PC-3 (cell line): ENCODE measurements at regions not wholly inside any gene's neighbourhood (a gene's known extent, or its start where the extent isn't known, plus 50 kb on each side); places are given as distances from the start of the nearest gene placed in this dataset.

Source experiments
- ATAC-seq: fragments of 200-7000 bp; cut with Tn5 transposase; 2 replicates; pipeline ENCODE4 v1.9.1; 2020; ENCODE audit warnings: mild to moderate bottlenecking, moderate library complexity
- BruUV-seq: library from RNA; stranded (reverse); fragments of 400-500 nt; replicated peaks from 2 replicates; lab custom pipeline; 2021; lab: Mats Ljungman, UMichigan
- CTCF ChIA-PET: fragments of 300-600 bp; sonication (Branson Sonifier 250); formaldehyde crosslinking; loops from one replicate; lab custom pipeline; 2022; ENCODE audit warnings: antibody characterized with exemption; lab: Charles Lee
- POLR2A ChIA-PET: fragments of 300-600 bp; sonication (Branson Sonifier 250); formaldehyde crosslinking; loops from one replicate; lab custom pipeline; 2022; ENCODE audit warnings: antibody characterized with exemption; ENCODE audit not compliant: unreplicated experiment; lab: Charles Lee
- DNase-seq: peaks from one replicate; pipeline ENCODE4 v3.0.0-alpha.2; 2015
- H2AFZ ChIP-seq: fragments of 300-600 bp; sonication (generic); 2 replicates; pipeline ENCODE4 v1.6.0; 2016; ENCODE audit warnings: antibody characterized with exemption, low read length
- H3F3A ChIP-seq: fragments of 300-600 bp; sonication (generic); one replicate; pipeline ENCODE4 v1.6.0; 2017; ENCODE audit warnings: antibody characterized with exemption, low read length, control low read depth, mild to moderate bottlenecking; ENCODE audit not compliant: unreplicated experiment
- H3K27ac ChIP-seq: fragments of 300-600 bp; sonication (generic); 2 replicates; pipeline ENCODE4 v1.5.1; 2016; ENCODE audit warnings: mild to moderate bottlenecking, low read length
- H3K27me3 ChIP-seq: fragments of 300-600 bp; sonication (generic); 2 replicates; pipeline ENCODE4 v1.6.1; 2016; ENCODE audit warnings: low read length, mixed read lengths
- H3K36me3 ChIP-seq: fragments of 300-600 bp; sonication (generic); 2 replicates; pipeline ENCODE4 v1.6.1; 2016; ENCODE audit warnings: low read depth, mixed run types, low read length, mixed read lengths
- H3K4me1 ChIP-seq: fragments of 300-600 bp; sonication (generic); 2 replicates; pipeline ENCODE4 v1.5.1; 2016; ENCODE audit warnings: low read length; ENCODE audit not compliant: insufficient read depth
- H3K4me2 ChIP-seq: fragments of 300-600 bp; sonication (generic); 2 replicates; pipeline ENCODE4 v1.6.0; 2016; ENCODE audit warnings: low read length
- H3K4me3 ChIP-seq: fragments of 300-600 bp; sonication (generic); 2 replicates; pipeline ENCODE4 v1.5.1; 2016; ENCODE audit warnings: mild to moderate bottlenecking, low read length, mixed read lengths
- H3K79me2 ChIP-seq: fragments of 300-600 bp; sonication (generic); 2 replicates; pipeline ENCODE4 v1.6.1; 2017; ENCODE audit warnings: low read length, mixed read lengths
- H3K9ac ChIP-seq: fragments of 300-600 bp; sonication (generic); 2 replicates; pipeline ENCODE4 v1.6.0; 2016; ENCODE audit warnings: mild to moderate bottlenecking, low read length
- H3K9me2 ChIP-seq: fragments of 300-600 bp; sonication (generic); replicated peaks from 2 replicates; pipeline ENCODE4 v1.6.1; 2016; ENCODE audit warnings: mixed run types, low read length, mixed read lengths
- H3K9me3 ChIP-seq: fragments of 300-600 bp; sonication (generic); 2 replicates; pipeline ENCODE4 v1.6.1; 2016; ENCODE audit warnings: low read length, mixed read lengths
- H4K20me1 ChIP-seq: fragments of 300-600 bp; sonication (generic); 2 replicates; pipeline ENCODE4 v1.6.1; 2016; ENCODE audit warnings: low read length, mixed read lengths
- EZH2 ChIP-seq: fragments of 300-600 bp; sonication (generic); IDR thresholded peaks from one replicate; pipeline ENCODE4 v1.6.1; 2017; ENCODE audit warnings: antibody characterized with exemption, mild to moderate bottlenecking, low read length; ENCODE audit not compliant: unreplicated experiment
- EZH2phosphoT487 ChIP-seq: fragments of 300-600 bp; sonication (generic); IDR thresholded peaks from 2 replicates; pipeline ENCODE4 v1.6.1; 2018; ENCODE audit warnings: mild to moderate bottlenecking, antibody characterized with exemption, low read length, borderline replicate concordance
- intact Hi-C: fragments of 100-400 bp; cut with micrococcal nuclease; formaldehyde crosslinking; loops from 2 replicates; pipeline ENCODE4 v1.9.0; 2023
- TF ChIP-seq, protein P1 (sequence below): fragments of 300-600 bp; sonication (generic); conservative IDR thresholded peaks from 2 replicates; pipeline ENCODE4 v1.5.1; 2017; ENCODE audit warnings: antibody characterized with exemption, low read depth, mild to moderate bottlenecking, low read length

DNA sequence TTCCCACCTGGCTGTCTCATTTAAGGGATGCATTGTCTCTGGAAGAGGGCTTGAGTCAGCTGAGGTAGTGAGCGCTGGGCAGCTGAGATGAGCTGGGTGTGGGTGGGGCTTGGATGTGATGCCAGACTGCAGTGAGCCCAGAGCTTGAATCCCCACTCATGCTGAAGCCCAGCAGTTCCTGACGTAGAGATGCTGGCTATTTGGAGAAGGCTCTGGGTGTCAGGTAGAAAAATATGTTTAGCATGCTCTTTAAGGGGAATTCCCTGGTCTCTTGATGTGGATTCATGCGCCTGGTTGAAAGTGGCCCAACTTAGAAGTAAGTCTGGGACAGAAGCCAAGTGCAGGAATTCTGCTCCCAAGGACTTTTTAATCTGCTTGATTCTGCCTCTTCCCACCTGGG lies 241.5 kb upstream of the IGFBP3 start:
- Histone ChIP-seq H3K9me3 (no peaks in the 10 kb centered on the region), H3K4me3 (no peak overlapping the region), H3F3A (no peaks in the 10 kb centered on the region), H3K4me2 (no peak overlapping the region), H3K79me2 (no peaks in the 10 kb centered on the region), H3K9me2 (no peaks in the 10 kb centered on the region), H3K27me3 (no peaks in the 10 kb centered on the region), H3K4me1 (peaks cover 11% of the 10 kb centered on the region; the same call in 1 of the 2 replicates), H2AFZ (no peak overlapping the region), H3K27ac (no peak overlapping the region), H3K36me3 (no peaks in the 10 kb centered on the region), H4K20me1 (no peaks in the 10 kb centered on the region), H3K9ac (no peak overlapping the region)
- intact Hi-C loops = no loop called here
- ChIA-PET POLR2A (no interaction called here), CTCF (no interaction called here)
- TF ChIP-seq EZH2phosphoT487 (no peak), EZH2 (no peak)
- TF ChIP-seq, protein P1, sequence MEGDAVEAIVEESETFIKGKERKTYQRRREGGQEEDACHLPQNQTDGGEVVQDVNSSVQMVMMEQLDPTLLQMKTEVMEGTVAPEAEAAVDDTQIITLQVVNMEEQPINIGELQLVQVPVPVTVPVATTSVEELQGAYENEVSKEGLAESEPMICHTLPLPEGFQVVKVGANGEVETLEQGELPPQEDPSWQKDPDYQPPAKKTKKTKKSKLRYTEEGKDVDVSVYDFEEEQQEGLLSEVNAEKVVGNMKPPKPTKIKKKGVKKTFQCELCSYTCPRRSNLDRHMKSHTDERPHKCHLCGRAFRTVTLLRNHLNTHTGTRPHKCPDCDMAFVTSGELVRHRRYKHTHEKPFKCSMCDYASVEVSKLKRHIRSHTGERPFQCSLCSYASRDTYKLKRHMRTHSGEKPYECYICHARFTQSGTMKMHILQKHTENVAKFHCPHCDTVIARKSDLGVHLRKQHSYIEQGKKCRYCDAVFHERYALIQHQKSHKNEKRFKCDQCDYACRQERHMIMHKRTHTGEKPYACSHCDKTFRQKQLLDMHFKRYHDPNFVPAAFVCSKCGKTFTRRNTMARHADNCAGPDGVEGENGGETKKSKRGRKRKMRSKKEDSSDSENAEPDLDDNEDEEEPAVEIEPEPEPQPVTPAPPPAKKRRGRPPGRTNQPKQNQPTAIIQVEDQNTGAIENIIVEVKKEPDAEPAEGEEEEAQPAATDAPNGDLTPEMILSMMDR = no peak
- ATAC-seq (no peak; the same call in 1 of the 2 replicates), DNase-seq (no peak)
- BruUV-seq = no TSS peak

DNA sequence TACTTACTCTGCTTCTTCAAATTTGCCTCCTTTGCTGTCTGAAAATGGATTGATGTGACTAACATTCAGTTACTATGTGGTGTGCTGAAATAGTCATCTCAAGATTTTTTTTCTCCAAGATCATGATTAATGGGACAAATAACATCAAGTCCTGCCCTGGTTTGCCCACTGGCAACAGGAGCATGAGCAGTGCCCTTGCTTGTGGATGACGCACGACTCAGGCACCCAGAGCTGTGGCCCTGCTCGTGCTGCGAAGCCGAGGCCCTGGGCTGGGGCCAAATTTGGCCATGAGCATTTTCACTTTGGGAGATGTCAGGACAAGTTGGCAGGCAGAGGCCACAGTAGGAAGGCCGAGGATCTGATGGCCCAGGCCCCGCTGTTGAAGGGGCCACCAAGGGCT lies 239.8 kb upstream of the IGFBP3 start:
- BruUV-seq = no TSS peak
- Histone ChIP-seq H3K9me2 (no peaks in the 10 kb centered on the region), H3K27ac (no peak overlapping the region), H3F3A (no peaks in the 10 kb centered on the region), H3K4me3 (no peak overlapping the region), H3K4me1 (peaks cover 11% of the 10 kb centered on the region; the same call in 1 of the 2 replicates), H3K79me2 (no peaks in the 10 kb centered on the region), H3K9me3 (no peaks in the 10 kb centered on the region), H3K27me3 (no peaks in the 10 kb centered on the region), H2AFZ (no peak overlapping the region), H4K20me1 (no peaks in the 10 kb centered on the region), H3K9ac (no peak overlapping the region), H3K4me2 (no peak overlapping the region), H3K36me3 (no peaks in the 10 kb centered on the region)
- intact Hi-C loops = no loop called here
- ATAC-seq (no peak), DNase-seq (no peak)
- TF ChIP-seq EZH2 (no peak), EZH2phosphoT487 (no peak)
- TF ChIP-seq, protein P1 = no peak
- ChIA-PET POLR2A (no interaction called here), CTCF (no interaction called here)

DNA sequence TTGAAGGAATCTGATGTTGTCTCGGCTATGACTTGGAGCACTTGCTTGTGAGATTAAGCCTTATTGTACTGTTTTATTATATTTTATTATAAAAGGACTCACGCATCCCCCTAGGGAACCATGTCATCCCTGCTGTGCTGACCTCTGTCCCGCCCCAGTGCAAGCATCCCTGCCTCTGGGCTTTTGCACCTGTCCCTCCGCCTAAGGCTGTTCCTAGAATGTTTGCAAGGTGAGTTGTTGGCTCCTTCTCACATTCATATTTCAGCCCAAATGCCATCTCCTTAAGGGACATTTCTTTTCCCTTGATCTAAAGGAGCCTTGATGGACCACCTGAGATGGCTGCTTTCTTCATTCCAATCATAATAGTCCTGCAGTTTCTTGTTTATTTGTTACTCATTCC lies 236.9 kb upstream of the IGFBP3 start:
- CTCF ChIA-PET = no interaction called here
- Histone ChIP-seq H3F3A (no peaks in the 10 kb centered on the region), H3K4me2 (no peak overlapping the region), H3K27ac (no peak overlapping the region), H3K36me3 (no peaks in the 10 kb centered on the region), H3K4me1 (peaks cover 14% of the 10 kb centered on the region), H3K9ac (no peak overlapping the region), H3K9me3 (no peaks in the 10 kb centered on the region), H4K20me1 (no peaks in the 10 kb centered on the region), H3K79me2 (no peaks in the 10 kb centered on the region), H3K4me3 (no peak overlapping the region), H2AFZ (no peak overlapping the region), H3K9me2 (no peaks in the 10 kb centered on the region), H3K27me3 (no peaks in the 10 kb centered on the region)
- BruUV-seq = no TSS peak
- POLR2A ChIA-PET = no interaction called here
- no peak for ATAC-seq
- no peak for DNase-seq
- intact Hi-C loops = no loop called here
- TF ChIP-seq EZH2 (no peak), EZH2phosphoT487 (no peak)
- TF ChIP-seq, protein P1 = no peak
